Osteocyte (in vitro differentiated cells): ENCODE measurements at regions not wholly inside any gene's neighbourhood (a gene's known extent, or its start where the extent isn't known, plus 50 kb on each side); places are given as distances from the start of the nearest gene placed in this dataset.

ENCODE experiments used
- DNase-seq: peaks from one replicate; pipeline ENCODE4 v3.0.0; 2021; ENCODE audit warnings: mixed read lengths; ENCODE audit not compliant: unreplicated experiment; ENCODE audit errors: extremely low spot score
- H3K27ac Mint-ChIP-seq: one replicate; pipeline ENCODE4 v1.8.0; 2021; ENCODE audit warnings: mild to moderate bottlenecking, mixed read lengths; ENCODE audit not compliant: unreplicated experiment
- H3K27me3 Mint-ChIP-seq: one replicate; pipeline ENCODE4 v1.8.0; 2021; ENCODE audit warnings: mixed read lengths; ENCODE audit not compliant: unreplicated experiment
- H3K36me3 Mint-ChIP-seq: one replicate; pipeline ENCODE4 v1.8.0; 2021; ENCODE audit warnings: mixed read lengths; ENCODE audit not compliant: unreplicated experiment
- H3K4me1 Mint-ChIP-seq: one replicate; pipeline ENCODE4 v1.8.0; 2021; ENCODE audit warnings: mixed read lengths; ENCODE audit not compliant: unreplicated experiment
- H3K4me3 Mint-ChIP-seq: one replicate; pipeline ENCODE4 v1.8.0; 2021; ENCODE audit warnings: mild to moderate bottlenecking, moderate library complexity, mixed read lengths; ENCODE audit not compliant: unreplicated experiment
- H3K9me3 Mint-ChIP-seq: one replicate; pipeline ENCODE4 v1.8.0; 2021; ENCODE audit warnings: mixed read lengths; ENCODE audit not compliant: unreplicated experiment
- TF ChIP-seq, protein P1 (sequence below): fragments of 200-600 bp; sonication (generic); IDR thresholded peaks from 2 replicates; pipeline ENCODE4 v1.5.0; 2021; ENCODE audit warnings: antibody characterized with exemption, mild to moderate bottlenecking, moderate library complexity

DNA sequence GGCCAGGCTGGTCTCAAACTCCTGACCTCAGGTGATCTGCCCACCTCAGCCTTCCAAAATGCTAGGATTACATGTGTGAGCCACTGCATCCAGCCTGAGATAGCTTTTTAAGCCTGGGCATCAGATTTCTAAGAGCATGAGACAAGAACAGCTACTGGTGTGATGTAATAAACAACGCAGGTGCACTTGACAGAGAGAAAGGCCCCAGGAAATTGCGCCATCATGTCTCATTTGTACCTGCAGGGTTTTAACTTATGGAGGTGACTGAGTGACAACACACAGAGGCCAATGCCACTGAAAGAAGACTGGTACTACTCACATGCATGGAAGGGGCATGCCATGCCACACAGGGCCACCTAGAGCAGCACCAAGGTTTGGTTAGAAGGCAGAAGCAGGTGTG, 209.4 kb downstream of the SP3 start:
- Mint-ChIP-seq H3K36me3 (no peaks in the 10 kb centered on the region), H3K4me3 (no peak overlapping the region), H3K4me1 (peaks cover 7% of the 10 kb centered on the region), H3K27ac (no peak overlapping the region), H3K27me3 (peaks cover 8% of the 10 kb centered on the region), H3K9me3 (no peaks in the 10 kb centered on the region)
- no peak for DNase-seq
- TF ChIP-seq, protein P1, sequence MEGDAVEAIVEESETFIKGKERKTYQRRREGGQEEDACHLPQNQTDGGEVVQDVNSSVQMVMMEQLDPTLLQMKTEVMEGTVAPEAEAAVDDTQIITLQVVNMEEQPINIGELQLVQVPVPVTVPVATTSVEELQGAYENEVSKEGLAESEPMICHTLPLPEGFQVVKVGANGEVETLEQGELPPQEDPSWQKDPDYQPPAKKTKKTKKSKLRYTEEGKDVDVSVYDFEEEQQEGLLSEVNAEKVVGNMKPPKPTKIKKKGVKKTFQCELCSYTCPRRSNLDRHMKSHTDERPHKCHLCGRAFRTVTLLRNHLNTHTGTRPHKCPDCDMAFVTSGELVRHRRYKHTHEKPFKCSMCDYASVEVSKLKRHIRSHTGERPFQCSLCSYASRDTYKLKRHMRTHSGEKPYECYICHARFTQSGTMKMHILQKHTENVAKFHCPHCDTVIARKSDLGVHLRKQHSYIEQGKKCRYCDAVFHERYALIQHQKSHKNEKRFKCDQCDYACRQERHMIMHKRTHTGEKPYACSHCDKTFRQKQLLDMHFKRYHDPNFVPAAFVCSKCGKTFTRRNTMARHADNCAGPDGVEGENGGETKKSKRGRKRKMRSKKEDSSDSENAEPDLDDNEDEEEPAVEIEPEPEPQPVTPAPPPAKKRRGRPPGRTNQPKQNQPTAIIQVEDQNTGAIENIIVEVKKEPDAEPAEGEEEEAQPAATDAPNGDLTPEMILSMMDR = no peak

DNA sequence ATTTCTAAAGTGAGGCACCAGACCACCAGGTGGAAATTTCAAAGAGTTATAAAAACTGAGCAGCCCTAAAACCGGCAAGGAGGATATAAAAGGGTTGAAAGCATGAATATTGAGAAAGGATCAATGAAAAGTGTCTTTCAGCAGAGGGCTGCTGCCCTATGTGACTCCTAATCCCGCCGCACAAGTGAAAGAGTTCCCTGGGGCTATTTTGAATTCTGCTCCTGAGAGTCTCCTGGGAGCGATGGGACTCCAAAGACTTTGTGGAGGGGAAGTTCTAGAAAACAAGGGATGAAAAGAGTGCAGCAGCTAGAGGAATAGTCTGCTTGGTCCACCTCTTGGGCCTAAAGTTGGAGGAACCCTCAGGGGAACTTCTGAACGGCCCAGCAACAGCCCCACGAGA, 205.2 kb downstream of the SP3 start:
- TF ChIP-seq, protein P1 = no peak
- Mint-ChIP-seq H3K4me1 (peaks cover 7% of the 10 kb centered on the region), H3K27me3 (peaks cover 6% of the 10 kb centered on the region), H3K36me3 (peaks cover 2% of the 10 kb centered on the region), H3K27ac (no peak overlapping the region), H3K9me3 (no peaks in the 10 kb centered on the region), H3K4me3 (no peak overlapping the region)
- no peak for DNase-seq

DNA sequence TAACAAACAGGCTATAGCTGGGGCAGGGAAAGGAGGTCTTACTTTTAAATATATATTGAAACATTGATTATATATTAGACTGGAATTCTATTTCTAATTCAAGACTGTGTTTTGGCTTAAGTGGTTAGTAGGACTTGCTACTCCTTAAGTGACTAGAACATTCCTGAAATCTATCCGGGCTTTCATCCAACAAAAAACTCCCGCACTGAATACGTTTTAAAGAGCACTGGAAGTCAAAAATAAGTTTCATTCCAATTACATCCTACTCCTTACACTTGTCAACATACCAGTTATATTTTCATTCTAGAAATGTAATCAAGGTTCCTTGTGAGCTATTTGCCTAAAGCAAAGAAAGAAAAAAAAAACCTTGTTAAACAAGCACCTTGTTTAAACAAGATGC, 204.6 kb downstream of the SP3 start:
- H3K4me1 Mint-ChIP-seq = peaks cover 7% of the 10 kb centered on the region
- H3K27ac Mint-ChIP-seq = no peak overlapping the region
- H3K9me3 Mint-ChIP-seq = no peaks in the 10 kb centered on the region
- no peak for DNase-seq
- TF ChIP-seq, protein P1 = no peak
- H3K36me3 Mint-ChIP-seq = peaks cover 2% of the 10 kb centered on the region
- peaks cover 5% of the 10 kb centered on the region for H3K27me3 Mint-ChIP-seq
- no peak overlapping the region for H3K4me3 Mint-ChIP-seq

DNA sequence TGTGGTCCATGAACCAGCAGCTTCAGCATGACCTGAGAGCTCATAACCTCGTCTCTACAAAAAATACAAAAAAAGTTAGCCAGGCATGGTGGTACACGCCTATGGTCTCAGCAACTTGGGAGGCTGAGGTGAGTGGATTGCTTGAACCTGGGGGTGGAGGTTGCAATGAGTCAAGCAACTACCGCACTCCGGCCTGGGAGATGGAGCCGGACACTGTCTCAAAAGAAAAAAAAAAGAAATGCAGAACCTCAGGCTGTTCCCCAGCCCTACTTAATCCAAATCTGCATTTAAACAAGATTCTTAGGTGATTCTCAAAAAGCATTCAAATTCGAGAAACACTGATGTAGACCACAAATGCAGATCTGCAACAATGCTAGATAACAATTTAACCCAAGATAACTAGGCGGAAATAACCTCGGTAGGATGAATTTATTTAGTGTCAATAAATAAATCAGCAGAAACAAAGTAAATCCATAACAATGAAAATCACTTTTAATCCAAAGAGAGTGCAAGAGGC, 203.5 kb downstream of the SP3 start:
- TF ChIP-seq, protein P1 = no peak
- no peak for DNase-seq
- Mint-ChIP-seq H3K27ac (no peak overlapping the region), H3K27me3 (peaks cover 5% of the 10 kb centered on the region), H3K9me3 (no peaks in the 10 kb centered on the region), H3K4me3 (no peak overlapping the region), H3K4me1 (peaks cover 7% of the 10 kb centered on the region), H3K36me3 (peaks cover 2% of the 10 kb centered on the region)

DNA sequence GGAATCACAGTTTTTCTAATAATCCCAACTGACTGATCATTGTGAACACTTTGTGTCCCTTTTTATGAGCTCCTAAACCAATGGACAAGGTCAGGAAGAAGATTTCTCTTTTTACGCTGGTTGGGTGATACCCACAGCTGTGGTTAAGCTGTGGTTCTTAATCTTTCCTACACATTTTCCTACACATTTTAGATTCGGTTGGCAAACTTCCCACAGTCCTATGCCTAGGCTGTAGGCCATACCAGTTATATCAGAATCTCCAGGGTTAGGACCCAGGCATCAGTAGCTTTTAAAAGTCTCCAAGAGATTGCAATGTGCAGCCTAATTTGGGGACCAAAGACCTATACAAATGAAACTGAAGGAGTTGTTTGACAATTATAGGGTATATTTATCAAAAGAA, 203.0 kb downstream of the SP3 start:
- no peak overlapping the region for H3K27ac Mint-ChIP-seq
- H3K4me1 Mint-ChIP-seq = peaks cover 7% of the 10 kb centered on the region
- peaks cover 5% of the 10 kb centered on the region for H3K27me3 Mint-ChIP-seq
- DNase-seq = no peak
- TF ChIP-seq, protein P1 = no peak
- H3K36me3 Mint-ChIP-seq = peaks cover 2% of the 10 kb centered on the region
- no peak overlapping the region for H3K4me3 Mint-ChIP-seq
- H3K9me3 Mint-ChIP-seq = no peaks in the 10 kb centered on the region
